GDM1 (cell line): ENCODE measurements at regions not wholly inside any gene's neighbourhood (a gene's known extent, or its start where the extent isn't known, plus 50 kb on each side); places are given as distances from the start of the nearest gene placed in this dataset.
"Not testable (repeated sequence)": the region's sequence is repeated elsewhere in the genome, so short reads cannot be mapped to it uniquely, and the experiment has no call there.

Source experiments
- DNase-seq: peaks from one replicate; lab custom pipeline; 2025; lab: John Stamatoyannopoulos, UW

GRCh38 chr3:110888625-110889375 is 182.8 kb upstream of the NECTIN3 start:
- not testable (repeated sequence) for DNase-seq

- DNase-seq: not testable (repeated sequence)
Measured at GRCh38 chr3:110889376-110889699, 182.3 kb upstream of the NECTIN3 start.

- no peak for DNase-seq
Measured at GRCh38 chr3:110894574-110894973, 177.0 kb upstream of the NECTIN3 start.

- DNase-seq: no peak
Measured at GRCh38 chr3:110895054-110895453, 176.6 kb upstream of the NECTIN3 start.

- DNase-seq: no peak
Measured at GRCh38 chr3:110897046-110897445, 174.6 kb upstream of the NECTIN3 start.

- no peak for DNase-seq
Measured at GRCh38 chr3:110900576-110900975, 171.0 kb upstream of the NECTIN3 start.

- no peak for DNase-seq
Measured at GRCh38 chr3:110901536-110901935, 170.1 kb upstream of the NECTIN3 start.

GRCh38 chr3:110902453-110903085 is 169.0 kb upstream of the NECTIN3 start:
- no peak for DNase-seq

- DNase-seq: no peak
Measured at GRCh38 chr3:110903771-110904519, 167.7 kb upstream of the NECTIN3 start.

GRCh38 chr3:110904520-110904890 is 167.1 kb upstream of the NECTIN3 start:
- DNase-seq: no peak

- no peak for DNase-seq
Measured at GRCh38 chr3:110905121-110905520, 166.5 kb upstream of the NECTIN3 start.

GRCh38 chr3:110909839-110910238 is 161.8 kb upstream of the NECTIN3 start:
- DNase-seq: no peak

GRCh38 chr3:110910346-110910955 is 161.2 kb upstream of the NECTIN3 start:
- DNase-seq: no peak

GRCh38 chr3:110918963-110919362 is 152.7 kb upstream of the NECTIN3 start:
- DNase-seq: no peak

GRCh38 chr3:110925798-110926197 is 145.8 kb upstream of the NECTIN3 start:
- no peak for DNase-seq

GRCh38 chr3:110928016-110928662 is 143.5 kb upstream of the NECTIN3 start:
- no peak for DNase-seq

GRCh38 chr3:110929816-110930215 is 141.8 kb upstream of the NECTIN3 start:
- DNase-seq: no peak

- DNase-seq: no peak
Measured at GRCh38 chr3:110932567-110932966, 139.0 kb upstream of the NECTIN3 start.

- no peak for DNase-seq
Measured at GRCh38 chr3:110933821-110934426, 137.7 kb upstream of the NECTIN3 start.

- DNase-seq: no peak
Measured at GRCh38 chr3:110938629-110939028, 133.0 kb upstream of the NECTIN3 start.

GRCh38 chr3:110940055-110940454 is 131.6 kb upstream of the NECTIN3 start:
- DNase-seq: no peak

- no peak for DNase-seq
Measured at GRCh38 chr3:110944782-110945181, 126.8 kb upstream of the NECTIN3 start.
